HG03575 (cell line): ENCODE measurements at regions not wholly inside any gene's neighbourhood (a gene's known extent, or its start where the extent isn't known, plus 50 kb on each side); places are given as distances from the start of the nearest gene placed in this dataset.
"Not testable (repeated sequence)": the region's sequence is repeated elsewhere in the genome, so short reads cannot be mapped to it uniquely, and the experiment has no call there.

ENCODE experiments used
- ATAC-seq: cut with Tn5 transposase; IDR thresholded peaks from one replicate; pipeline ENCODE4 v1.9.1; 2021; ENCODE audit not compliant: unreplicated experiment, insufficient number of reproducible peaks, low FRiP score; ENCODE audit errors: extremely low read depth

DNA sequence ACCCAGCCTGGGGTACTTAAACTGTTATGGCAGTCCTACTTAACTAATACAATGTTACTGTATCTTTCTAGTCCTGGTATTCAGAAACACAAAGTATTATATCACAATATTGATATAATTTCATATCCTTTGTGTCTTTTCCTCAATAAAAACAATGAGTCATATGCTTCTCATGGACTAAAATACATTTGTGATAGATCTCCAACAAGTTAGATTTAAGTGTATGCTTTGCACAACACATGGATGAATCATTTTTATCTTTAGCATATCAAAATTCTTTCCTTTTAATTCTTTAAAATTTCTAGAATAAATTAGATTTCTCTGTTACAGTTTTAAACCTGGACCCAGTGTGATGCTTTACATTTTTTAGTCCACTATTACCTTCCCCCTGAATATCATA lies 1357.8 kb upstream of the ATXN8OS start:
- ATAC-seq, result no peak

DNA sequence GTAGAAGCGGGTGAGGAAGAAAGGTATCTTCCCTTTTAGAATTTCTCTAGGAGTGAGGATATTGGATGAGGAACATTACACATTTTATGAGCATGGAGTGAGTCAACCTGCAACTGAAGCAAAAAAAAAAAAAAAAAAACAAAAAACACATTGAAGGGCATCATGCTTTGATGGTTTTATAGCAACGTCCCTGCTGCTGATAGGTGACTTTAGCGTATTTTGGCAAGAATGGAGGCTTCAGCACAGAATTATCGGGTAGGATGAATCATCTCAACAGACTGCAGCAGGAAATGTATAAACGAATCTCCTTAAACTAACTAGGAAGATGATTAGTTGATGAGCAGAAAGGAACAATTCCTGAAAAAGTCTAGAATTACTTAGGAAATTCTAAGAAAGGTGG lies 1359.6 kb upstream of the ATXN8OS start:
- ATAC-seq, result no peak

DNA sequence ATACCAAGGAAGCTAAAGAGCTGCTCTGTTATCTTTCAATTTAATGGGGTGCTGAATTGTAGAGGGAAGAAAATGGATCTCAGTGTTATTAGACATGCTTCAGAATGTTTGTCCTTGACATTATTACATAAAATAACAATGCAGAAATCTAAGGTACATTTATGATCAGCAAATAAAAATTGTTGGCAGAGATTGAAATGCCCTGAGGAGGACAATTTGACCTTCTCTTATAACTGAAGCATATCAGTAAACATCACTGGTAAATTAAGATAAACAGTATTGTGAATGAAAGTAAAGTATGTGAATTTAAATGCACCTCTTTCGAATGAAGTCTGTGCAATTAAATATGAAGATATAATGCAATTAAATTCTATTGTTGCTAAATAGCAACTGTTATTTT lies 1362.1 kb upstream of the ATXN8OS start:
- ATAC-seq, result no peak

DNA sequence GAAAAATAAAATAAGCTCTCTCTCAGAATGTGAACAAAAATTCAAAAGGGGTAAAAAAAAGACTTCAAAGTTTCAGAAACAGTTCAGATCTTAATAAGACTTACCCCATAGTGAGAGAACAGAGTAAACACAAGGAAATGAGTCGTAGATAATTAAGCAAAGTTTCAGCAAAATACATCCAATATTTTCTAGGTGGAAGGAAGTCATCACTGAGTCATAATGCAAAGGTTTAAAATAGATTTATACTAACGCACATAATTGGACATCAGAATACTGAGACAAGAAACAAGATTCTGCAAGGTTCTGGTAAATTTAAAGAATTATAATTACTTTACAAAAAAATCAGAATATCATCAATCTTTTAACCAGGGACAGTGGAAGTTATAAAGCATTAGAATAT lies 1370.7 kb upstream of the ATXN8OS start:
- ATAC-seq, result no peak

DNA sequence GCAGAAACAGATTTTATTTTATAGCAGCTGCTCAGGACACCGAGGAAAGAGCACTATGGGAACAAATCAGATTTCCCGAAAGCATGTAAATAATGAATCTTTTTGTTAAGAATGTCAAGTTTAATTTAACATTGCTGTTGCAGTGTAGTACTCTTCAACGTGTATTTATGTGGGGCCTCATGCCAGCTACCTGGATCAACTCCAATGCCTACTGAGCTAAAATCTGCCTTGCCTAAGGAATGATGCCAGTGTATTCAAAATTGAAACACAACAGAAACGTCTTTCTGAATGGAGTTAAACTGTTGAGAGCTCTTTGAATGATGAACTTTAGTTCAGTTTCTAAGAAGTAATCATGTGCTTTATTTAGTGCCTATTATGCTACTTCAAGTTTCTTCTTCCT lies 1379.8 kb upstream of the ATXN8OS start:
- ATAC-seq, result no peak

DNA sequence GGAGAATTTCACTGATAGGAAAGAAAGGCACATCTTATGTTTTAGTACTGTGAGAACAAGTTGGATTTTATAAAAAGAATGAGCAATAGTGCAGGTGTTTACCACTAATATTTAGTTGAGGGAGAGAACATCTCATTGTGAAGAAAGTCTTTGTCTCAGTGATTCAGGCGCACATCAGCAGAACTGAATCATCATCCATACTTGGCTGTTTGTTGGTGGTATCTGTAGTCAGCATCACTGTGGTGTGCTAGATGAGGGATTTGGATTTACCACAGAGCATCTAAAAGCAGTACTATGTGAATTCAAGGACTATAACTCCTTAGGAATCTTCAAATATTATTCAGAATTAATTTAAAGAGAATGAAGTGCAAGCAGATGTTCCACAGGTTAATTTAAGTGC lies 1380.5 kb upstream of the ATXN8OS start:
- no peak for ATAC-seq

DNA sequence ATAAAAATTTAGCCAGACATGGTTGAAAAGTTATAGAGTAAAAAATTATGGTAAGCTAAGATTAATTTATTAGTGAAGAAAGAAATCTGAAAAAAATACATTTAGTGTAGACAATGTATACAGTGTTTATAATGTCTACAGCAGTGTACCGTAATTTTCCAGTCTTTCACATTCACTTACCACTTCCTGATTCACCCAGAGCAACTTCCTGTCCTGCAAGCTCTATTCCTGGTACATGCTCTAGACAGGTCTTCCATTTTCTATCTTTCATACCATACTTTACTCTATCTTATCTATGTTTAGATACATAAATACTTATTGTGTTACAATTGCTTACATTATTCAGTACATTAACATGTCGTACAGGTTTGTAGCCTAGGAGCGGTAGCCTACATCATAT lies 1387.8 kb upstream of the ATXN8OS start:
- ATAC-seq, result no peak

DNA sequence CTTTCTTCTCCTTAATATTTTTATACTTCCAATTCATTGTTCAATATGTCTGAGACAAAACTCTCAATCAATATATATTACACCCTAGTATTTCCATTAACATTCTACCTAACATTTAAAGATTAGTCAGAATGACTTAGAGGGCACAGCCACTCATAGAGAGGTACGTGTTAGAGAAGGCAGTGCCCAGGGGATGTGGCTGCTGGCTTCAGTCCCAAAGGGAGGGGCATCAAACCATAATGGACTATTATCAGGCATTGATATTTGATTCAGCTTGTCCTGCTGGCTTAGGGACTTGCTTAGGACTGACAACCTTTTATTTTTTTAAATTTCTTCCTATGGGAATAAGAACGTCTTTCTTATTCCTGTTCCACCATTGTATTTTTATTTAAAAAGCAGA lies 1392.0 kb upstream of the ATXN8OS start:
- no peak for ATAC-seq

DNA sequence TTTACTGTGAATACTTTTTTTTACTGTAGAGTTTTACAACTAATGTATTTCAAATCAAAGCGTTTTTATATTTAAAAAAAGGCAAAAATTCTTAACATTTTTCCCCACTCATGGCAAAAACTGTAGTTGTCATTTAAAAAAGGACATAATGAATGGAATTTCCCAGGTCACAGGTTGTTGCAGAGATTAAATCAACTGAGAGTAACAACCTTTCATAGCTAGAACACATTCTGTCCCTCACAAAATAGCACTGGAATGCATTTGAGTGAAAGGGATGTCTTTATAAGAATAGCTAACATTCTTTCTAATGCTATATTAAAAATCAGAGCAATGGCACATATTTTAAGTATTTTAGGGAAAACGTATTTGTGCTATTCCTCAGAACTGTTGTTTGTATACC lies 1393.3 kb upstream of the ATXN8OS start:
- ATAC-seq, result no peak

DNA sequence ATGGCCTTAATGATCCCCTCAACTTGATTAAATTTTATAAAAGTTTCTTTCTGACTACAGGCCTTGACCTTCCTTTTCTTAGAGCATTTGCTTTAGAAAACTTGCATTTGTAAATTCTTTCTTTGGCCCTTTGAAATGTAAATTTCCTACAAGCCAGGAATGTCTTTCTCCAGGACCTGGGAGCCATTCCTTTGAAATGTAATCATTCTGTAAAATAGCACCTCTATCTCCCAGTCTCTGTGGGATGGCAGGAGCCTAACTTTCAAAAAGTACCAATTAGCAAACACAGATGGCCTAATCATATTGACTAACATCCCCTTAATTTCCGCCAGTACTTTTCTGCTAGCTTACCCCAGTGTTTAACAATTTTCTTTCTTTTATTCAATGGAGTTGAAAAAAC lies 1394.2 kb upstream of the ATXN8OS start:
- no peak for ATAC-seq

DNA sequence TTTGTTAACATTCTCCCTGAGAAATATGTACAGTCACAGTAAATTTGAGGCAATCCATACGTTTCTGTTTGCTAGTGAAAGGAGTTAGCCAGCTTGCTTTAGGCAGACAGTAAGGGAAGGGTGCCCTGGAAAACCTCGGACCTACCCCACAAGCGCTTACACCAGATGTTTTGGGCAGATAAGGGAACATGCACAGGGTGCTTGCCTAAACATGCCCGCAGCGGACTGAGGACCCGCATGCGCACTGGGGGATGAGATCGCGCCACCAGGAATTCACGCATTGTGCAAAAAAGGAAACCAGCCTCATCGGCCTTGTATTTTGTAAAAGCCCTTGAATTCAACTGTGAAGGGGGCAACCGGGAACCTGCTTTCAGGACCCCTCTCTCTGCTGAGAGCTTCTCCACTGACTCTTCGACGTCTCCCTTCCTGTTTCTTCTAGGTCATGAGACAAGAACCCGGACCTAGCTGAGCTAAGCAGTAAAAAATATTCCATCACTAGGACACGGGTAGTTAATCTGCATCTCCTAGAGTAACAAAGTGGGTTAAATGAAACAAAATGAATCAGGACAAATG lies 1399.2 kb upstream of the ATXN8OS start:
- ATAC-seq, result no peak

DNA sequence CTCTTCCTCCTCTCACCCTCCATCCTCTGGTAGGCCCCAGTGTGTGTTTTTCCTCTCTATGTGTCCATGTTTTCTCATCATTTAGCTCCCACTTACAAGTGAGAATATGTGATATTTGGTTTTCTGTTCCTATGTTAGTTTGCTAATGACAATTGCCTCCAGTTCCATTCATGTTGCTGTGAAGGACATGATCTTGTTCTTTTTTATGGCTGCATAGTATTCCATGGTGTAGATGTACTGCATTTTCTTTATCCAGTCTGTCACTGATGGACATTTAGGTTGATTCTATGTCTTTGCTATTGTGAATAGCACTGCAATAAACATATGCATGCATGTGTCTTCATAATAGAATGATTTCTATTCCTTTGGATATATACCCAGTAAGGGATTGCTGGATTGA lies 1401.6 kb upstream of the ATXN8OS start:
- not testable (repeated sequence) for ATAC-seq

DNA sequence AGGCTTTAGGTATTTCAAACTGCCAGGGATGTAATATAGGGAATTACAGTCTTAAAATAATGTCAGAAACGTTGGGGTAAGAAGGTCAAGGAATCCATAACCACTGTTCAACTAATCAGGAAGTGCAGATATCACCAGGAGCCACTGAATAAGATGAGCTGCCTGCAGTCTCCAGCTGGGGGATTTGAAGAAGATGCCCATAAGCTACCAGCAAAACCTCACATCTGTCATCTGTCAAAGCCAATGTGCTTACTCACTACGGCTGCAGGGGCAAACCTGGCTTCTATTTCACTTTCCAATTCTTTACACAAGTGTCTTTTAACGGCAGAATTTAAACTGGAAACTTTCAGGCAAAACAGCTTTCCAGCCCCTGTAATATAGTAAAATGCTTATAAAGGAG lies 1410.1 kb upstream of the ATXN8OS start:
- ATAC-seq, result no peak

DNA sequence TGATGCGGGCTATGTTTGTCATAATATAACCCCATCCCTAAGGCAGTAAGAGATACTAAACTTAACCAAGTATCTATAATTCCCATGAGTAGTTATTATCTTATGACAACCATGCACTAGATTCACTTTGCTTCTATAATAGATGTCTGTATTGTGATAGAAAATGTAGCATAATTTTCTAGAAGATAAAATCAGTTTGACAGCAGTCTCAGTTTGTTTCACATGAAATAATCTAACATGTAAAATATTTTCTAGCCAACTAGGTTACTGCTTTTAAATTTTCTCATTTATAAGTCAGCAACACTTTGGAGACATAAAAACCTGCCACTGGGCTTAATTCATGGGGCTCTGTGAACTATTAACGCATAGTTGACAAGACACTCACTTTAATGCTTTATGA lies 1410.7 kb upstream of the ATXN8OS start:
- ATAC-seq, result no peak

DNA sequence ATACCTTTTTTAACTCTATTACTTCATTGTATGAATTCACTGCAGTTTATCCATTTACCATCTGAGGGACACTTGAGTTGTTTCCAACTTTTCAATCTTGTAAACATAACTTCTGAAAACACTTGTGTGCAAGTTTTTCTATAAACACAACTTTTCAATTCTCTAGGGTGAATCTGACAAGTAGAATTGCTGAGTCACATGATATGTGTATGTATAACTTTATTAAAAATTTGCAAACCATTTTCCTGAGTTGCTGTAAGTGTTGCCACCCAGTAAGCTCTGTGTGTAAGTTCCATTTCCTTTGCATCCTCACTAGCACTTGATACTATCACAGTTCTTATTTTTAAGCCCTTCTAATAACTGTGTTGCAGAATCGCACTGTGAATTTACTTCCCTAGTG lies 1415.6 kb upstream of the ATXN8OS start:
- no peak for ATAC-seq

DNA sequence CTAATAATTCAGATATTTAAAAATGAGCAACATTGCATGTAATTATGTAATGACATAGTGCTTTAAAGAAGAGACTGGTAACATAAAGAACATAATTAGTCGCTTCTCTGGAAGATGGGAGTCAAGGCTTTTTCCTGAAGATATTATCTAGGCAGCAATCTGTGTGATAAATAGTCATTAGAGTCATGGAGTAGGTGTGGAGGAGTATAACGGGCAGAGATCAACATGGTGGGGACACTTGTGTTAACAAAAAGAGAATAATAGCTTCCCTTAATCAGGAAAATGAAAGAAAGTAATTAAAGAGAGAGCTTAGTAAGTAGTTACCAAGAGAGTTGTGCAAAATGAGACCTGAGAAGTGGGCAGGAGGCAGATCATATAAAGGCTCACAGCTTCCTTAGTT lies 1417.1 kb upstream of the ATXN8OS start:
- ATAC-seq, result no peak

DNA sequence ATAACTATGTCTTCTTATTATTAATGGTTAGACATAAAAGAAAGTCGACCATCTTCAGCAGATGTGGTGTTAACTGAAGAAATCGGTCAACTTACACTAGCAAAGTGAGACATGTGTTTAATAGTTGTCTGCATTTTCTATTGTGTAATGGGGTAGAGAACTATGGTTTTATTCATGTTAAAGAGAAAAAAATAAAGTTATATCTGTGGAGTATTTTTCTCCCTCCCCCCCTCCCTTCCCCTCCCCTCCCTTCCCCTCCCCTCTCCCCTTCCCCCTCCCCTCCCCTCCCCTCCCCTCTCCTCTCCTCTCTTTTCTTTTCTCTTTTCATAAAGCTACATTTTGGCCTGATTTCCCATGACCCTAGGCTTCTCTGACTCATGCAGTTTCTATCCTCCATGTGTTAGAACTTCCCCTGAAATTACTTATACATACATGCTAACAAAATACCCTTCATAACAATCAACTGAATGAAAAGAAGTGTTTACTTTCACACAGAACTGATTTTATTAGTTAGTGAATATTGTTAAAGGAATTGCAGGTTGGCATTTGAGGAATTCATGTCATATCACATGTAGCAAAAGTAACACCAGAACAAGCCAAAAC lies 1431.0 kb upstream of the ATXN8OS start:
- ATAC-seq, result no peak

DNA sequence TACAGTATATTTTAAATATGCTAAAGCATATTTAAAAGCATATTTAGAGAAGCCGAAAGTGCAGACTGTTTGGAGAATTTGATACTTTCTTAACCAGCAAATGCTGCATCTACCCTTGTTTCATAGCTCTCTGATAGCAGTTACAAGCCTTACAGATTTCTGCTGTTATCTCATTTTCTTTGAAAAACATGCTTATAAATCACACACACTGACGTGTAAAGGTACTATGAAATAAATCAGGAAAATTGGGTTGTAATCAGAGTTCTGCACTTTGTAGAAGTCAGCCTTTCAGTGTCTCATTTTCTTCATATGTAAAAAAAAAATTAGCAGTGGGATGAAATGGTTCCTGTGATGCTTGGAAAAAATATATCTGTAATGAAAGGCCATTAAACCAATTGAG lies 1432.4 kb upstream of the ATXN8OS start:
- ATAC-seq, result no peak

DNA sequence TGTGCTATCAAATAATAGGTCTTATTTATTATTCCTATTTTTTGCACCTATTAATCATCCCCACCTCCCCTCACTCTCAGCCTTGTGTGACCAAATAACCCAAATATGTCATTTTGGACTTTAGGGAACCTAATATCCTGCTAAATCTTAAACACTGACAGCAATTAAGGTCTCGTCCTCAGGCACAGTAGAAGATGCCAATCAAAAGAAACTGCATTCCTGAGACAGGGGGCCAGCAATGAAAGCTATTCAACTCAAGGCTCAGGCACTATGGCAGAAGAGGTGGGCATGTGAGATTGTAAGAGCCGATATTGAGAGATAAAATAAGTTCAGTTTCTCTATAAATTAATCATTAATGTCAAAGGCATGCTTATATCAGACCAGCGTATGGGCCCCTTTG lies 1437.7 kb upstream of the PCDH9 start:
- ATAC-seq, result no peak

DNA sequence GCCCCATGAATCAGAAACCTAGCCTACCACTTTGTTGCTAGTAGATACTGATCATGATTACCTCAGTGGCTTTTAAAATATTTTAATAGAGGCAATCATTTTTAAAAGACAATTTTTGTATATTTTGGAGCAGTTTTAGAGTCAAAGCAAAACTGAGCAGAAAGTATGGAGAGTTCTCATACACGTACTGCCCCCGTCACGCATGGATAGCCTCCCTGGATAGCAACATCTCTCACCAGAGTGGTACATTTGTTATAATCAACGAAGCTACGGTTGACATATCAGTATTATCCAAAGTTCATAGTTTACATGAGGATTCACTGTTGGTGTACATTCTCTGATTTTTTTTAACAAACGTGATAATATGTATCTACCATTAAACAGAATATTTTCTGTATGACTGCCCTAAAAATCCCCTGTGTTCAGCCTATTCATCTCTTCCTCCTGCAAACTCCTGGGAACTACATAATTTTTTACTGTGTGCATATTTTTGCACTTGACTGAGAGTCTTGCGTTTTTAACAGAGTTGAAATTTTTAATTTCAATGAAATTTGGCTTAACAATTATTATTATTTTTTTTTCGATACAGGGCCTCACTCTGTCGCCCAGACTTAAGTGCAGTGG lies 1436.8 kb upstream of the PCDH9 start:
- ATAC-seq, result no peak

DNA sequence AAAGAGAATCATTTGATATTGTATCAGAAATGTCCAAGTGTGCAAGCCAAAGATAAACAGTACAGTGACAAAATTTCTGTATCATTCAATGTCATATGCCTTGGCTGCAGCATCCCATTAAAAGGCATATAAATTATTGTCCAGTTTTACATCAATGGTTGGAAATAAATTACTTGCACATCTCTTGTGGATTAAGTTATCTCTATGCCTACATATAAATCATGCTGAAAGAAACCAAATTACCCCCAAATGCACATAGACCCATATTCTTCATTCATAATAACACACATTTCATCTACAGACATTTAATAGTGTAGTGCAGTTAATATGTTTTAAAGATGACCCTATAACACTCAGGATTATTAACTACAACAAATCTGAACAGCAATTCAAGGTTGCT lies 1415.7 kb upstream of the PCDH9 start:
- no peak for ATAC-seq
